Activated B cell treated with CpG ODN at 0.5 μM for 24 hours (primary cell): ENCODE measurements at regions not wholly inside any gene's neighbourhood (a gene's known extent, or its start where the extent isn't known, plus 50 kb on each side); places are given as distances from the start of the nearest gene placed in this dataset.

Experiments
- ATAC-seq: fragments of 200-7000 bp; cut with Tn5 transposase; one replicate; pipeline ENCODE4 v1.10.0; 2021; ENCODE audit warnings: low read depth, mild to moderate bottlenecking, moderate library complexity
- CTCF ChIA-PET: fragments of 350-600 bp; sonication (Branson Sonifier 250); formaldehyde crosslinking; loops from one replicate; lab custom pipeline; 2021; ENCODE audit warnings: antibody characterized with exemption; lab: Charles Lee
- POLR2A ChIA-PET: fragments of 350-600 bp; sonication (Branson Sonifier 250); formaldehyde crosslinking; loops from one replicate; lab custom pipeline; 2021; ENCODE audit warnings: antibody characterized with exemption; lab: Charles Lee
- DNase-seq: peaks from one replicate; pipeline ENCODE4 v3.0.0; 2022
- H3K27ac Mint-ChIP-seq: one replicate; pipeline ENCODE4 v1.8.0; 2020; ENCODE audit warnings: mixed read lengths
- H3K27me3 Mint-ChIP-seq: one replicate; pipeline ENCODE4 v1.8.0; 2021; ENCODE audit warnings: mixed read lengths
- H3K36me3 Mint-ChIP-seq: one replicate; pipeline ENCODE4 v1.8.0; 2021; ENCODE audit warnings: low read depth, mixed read lengths
- H3K4me1 Mint-ChIP-seq: one replicate; pipeline ENCODE4 v1.8.0; 2021; ENCODE audit warnings: mixed read lengths
- H3K4me3 Mint-ChIP-seq: one replicate; pipeline ENCODE4 v1.8.0; 2020; ENCODE audit warnings: mild to moderate bottlenecking, mixed read lengths
- H3K9me3 Mint-ChIP-seq: one replicate; pipeline ENCODE4 v1.8.0; 2020; ENCODE audit warnings: mixed read lengths
- CTCF ChIP-seq: fragments of 200-600 bp; IDR thresholded peaks from one replicate; pipeline ENCODE4 v1.8.0; 2022; ENCODE audit warnings: antibody characterized with exemption, mild to moderate bottlenecking
- intact Hi-C: fragments of 100-400 bp; cut with micrococcal nuclease; formaldehyde crosslinking; loops from one replicate; pipeline ENCODE4 v1.15.1; 2024

GRCh38 chr2:200179151-200179550 lies 127.3 kb upstream of the SPATS2L start:
- no peak for TF ChIP-seq CTCF
- no peaks in the 10 kb centered on the region for H3K36me3 Mint-ChIP-seq
- no peak for ATAC-seq
- no peak overlapping the region for H3K4me3 Mint-ChIP-seq
- ChIA-PET CTCF (no interaction called here), POLR2A (no interaction called here)
- intact Hi-C loops, result no loop called here
- H3K4me1 Mint-ChIP-seq, result no peaks in the 10 kb centered on the region
- H3K27me3 Mint-ChIP-seq, result peaks cover 9% of the 10 kb centered on the region
- no peaks in the 10 kb centered on the region for H3K9me3 Mint-ChIP-seq
- H3K27ac Mint-ChIP-seq, result no peak overlapping the region
- no peak for DNase-seq

- ATAC-seq, result no peak
- Mint-ChIP-seq H3K27me3 (peaks cover 11% of the 10 kb centered on the region), H3K27ac (no peak overlapping the region), H3K36me3 (no peaks in the 10 kb centered on the region), H3K4me3 (no peak overlapping the region), H3K9me3 (no peaks in the 10 kb centered on the region), H3K4me1 (no peaks in the 10 kb centered on the region)
- DNase-seq, result no peak
- ChIA-PET CTCF (no interaction called here), POLR2A (no interaction called here)
- intact Hi-C loops, result no loop called here
- TF ChIP-seq CTCF, result no peak
Observed at GRCh38 chr2:200180943-200181342, 125.5 kb upstream of the SPATS2L start.

GRCh38 chr2:200181755-200182154 lies 124.7 kb upstream of the SPATS2L start:
- no peak for TF ChIP-seq CTCF
- intact Hi-C loops, result no loop called here
- Mint-ChIP-seq H3K9me3 (no peaks in the 10 kb centered on the region), H3K27me3 (peaks cover 11% of the 10 kb centered on the region), H3K4me1 (no peaks in the 10 kb centered on the region), H3K36me3 (no peaks in the 10 kb centered on the region), H3K27ac (no peak overlapping the region), H3K4me3 (no peak overlapping the region)
- ATAC-seq, result no peak
- POLR2A ChIA-PET, result no interaction called here
- DNase-seq, result no peak
- CTCF ChIA-PET, result no interaction called here

GRCh38 chr2:200184748-200185627 lies 121.5 kb upstream of the SPATS2L start:
- Mint-ChIP-seq H3K4me1 (no peaks in the 10 kb centered on the region), H3K9me3 (no peaks in the 10 kb centered on the region), H3K36me3 (no peaks in the 10 kb centered on the region), H3K27me3 (peaks cover 13% of the 10 kb centered on the region), H3K27ac (no peak overlapping the region), H3K4me3 (no peak overlapping the region)
- intact Hi-C loops, result no loop called here
- ATAC-seq, result no peak
- ChIA-PET POLR2A (no interaction called here), CTCF (no interaction called here)
- no peak for DNase-seq
- TF ChIP-seq CTCF, result no peak

GRCh38 chr2:200185628-200186000 lies 120.9 kb upstream of the SPATS2L start:
- DNase-seq (no peak), ATAC-seq (no peak)
- H3K27me3 Mint-ChIP-seq, result peaks cover 13% of the 10 kb centered on the region
- H3K4me3 Mint-ChIP-seq, result no peak overlapping the region
- H3K9me3 Mint-ChIP-seq, result no peaks in the 10 kb centered on the region
- ChIA-PET CTCF (no interaction called here), POLR2A (no interaction called here)
- H3K27ac Mint-ChIP-seq, result no peak overlapping the region
- H3K36me3 Mint-ChIP-seq, result no peaks in the 10 kb centered on the region
- no peak for TF ChIP-seq CTCF
- no peaks in the 10 kb centered on the region for H3K4me1 Mint-ChIP-seq
- intact Hi-C loops, result no loop called here
